ENCODE measurements at regions not wholly inside any gene's neighbourhood (a gene's known extent, or its start where the extent isn't known, plus 50 kb on each side); places are given as distances from the start of the nearest gene placed in this dataset.

DNA sequence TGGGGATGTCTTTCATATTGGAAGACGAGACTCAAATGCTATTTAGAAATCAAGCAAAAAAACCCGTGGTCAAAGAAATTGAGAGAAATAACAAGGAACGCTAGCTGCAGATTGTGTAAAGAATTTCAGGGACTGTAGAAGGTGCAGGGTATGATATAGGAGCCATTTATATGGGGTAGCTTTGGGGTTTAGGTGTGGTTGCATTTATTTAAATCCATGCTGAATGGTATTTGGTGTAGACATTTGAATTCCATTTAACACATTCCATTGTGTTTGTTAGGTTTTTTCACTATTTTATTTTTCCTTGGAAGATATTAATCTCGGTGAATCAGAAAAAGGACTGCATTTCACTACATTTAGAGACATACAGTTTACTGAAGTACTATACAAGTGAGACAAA lies 341.0 kb upstream of the GALNTL6 start:
- Mint-ChIP-seq H3K27ac (no peak overlapping the region), H3K4me1 (ENCODE audit: low read depth) (peaks cover 2% of the 10 kb centered on the region), H3K9me3 (ENCODE audit: low read depth) (no peaks in the 10 kb centered on the region), H3K36me3 (ENCODE audit: insufficient read depth) (no peaks in the 10 kb centered on the region), H3K27me3 (no peaks in the 10 kb centered on the region), H3K4me3 (ENCODE audit: low read depth) (no peak overlapping the region)
- TF ChIP-seq, protein P1, sequence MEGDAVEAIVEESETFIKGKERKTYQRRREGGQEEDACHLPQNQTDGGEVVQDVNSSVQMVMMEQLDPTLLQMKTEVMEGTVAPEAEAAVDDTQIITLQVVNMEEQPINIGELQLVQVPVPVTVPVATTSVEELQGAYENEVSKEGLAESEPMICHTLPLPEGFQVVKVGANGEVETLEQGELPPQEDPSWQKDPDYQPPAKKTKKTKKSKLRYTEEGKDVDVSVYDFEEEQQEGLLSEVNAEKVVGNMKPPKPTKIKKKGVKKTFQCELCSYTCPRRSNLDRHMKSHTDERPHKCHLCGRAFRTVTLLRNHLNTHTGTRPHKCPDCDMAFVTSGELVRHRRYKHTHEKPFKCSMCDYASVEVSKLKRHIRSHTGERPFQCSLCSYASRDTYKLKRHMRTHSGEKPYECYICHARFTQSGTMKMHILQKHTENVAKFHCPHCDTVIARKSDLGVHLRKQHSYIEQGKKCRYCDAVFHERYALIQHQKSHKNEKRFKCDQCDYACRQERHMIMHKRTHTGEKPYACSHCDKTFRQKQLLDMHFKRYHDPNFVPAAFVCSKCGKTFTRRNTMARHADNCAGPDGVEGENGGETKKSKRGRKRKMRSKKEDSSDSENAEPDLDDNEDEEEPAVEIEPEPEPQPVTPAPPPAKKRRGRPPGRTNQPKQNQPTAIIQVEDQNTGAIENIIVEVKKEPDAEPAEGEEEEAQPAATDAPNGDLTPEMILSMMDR (IDR thresholded peaks at IDR 0.05; ENCODE audit: unreplicated experiment), result no peak
- no peak for DNase-seq (ENCODE audit: low spot score, unreplicated experiment)

DNA sequence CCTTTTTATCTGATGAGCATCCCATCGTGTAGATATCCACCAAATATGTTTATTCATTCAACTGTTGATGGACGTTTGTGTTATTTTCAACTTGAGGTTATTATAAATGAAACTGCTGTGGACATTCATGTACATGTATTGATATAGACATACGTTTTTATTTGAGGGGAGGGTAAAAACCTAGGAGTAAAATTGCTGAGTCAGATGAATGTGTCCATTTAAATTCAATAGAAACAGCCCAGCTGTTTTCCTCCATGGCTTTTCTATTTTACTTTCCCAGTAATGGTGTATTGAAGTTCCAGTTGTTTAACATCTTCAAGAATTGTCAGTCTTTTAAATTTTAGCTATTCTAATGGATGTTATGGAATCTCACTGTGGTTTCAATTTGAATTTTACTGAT lies 348.7 kb upstream of the GALNTL6 start:
- H3K4me3 Mint-ChIP-seq (ENCODE audit: low read depth), result no peak overlapping the region
- H3K9me3 Mint-ChIP-seq (ENCODE audit: low read depth), result peaks cover 2% of the 10 kb centered on the region
- no peaks in the 10 kb centered on the region for H3K4me1 Mint-ChIP-seq (ENCODE audit: low read depth)
- no peaks in the 10 kb centered on the region for H3K36me3 Mint-ChIP-seq (ENCODE audit: insufficient read depth)
- no peak for DNase-seq (ENCODE audit: low spot score, unreplicated experiment)
- no peak overlapping the region for H3K27ac Mint-ChIP-seq
- TF ChIP-seq, protein P1 (IDR thresholded peaks at IDR 0.05; ENCODE audit: unreplicated experiment), result no peak
- H3K27me3 Mint-ChIP-seq, result no peaks in the 10 kb centered on the region

DNA sequence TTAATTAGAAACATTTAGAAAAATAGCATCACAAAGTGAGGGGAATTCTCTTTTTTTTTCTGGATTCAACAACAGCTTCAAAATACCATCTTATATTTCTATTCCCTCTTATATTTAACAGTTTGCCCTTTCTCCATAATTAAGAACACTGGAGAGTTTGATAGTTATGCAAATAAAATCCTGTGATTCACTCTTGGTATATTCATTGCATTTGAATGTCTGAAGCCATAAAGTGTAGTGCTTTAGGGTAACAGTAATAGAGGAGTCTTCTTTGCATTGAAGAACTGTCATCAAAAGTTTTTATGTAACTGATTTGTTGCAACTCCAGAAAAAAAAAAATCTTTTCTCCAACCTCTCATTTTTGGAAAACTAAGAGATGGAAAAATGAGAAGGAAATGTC lies 352.0 kb upstream of the GALNTL6 start:
- TF ChIP-seq, protein P1 (IDR thresholded peaks at IDR 0.05; ENCODE audit: unreplicated experiment), result no peak
- H3K27me3 Mint-ChIP-seq, result no peaks in the 10 kb centered on the region
- H3K36me3 Mint-ChIP-seq (ENCODE audit: insufficient read depth), result no peaks in the 10 kb centered on the region
- no peaks in the 10 kb centered on the region for H3K4me1 Mint-ChIP-seq (ENCODE audit: low read depth)
- H3K4me3 Mint-ChIP-seq (ENCODE audit: low read depth), result no peak overlapping the region
- no peak for DNase-seq (ENCODE audit: low spot score, unreplicated experiment)
- peaks cover 9% of the 10 kb centered on the region for H3K9me3 Mint-ChIP-seq (ENCODE audit: low read depth)
- H3K27ac Mint-ChIP-seq, result no peak overlapping the region

DNA sequence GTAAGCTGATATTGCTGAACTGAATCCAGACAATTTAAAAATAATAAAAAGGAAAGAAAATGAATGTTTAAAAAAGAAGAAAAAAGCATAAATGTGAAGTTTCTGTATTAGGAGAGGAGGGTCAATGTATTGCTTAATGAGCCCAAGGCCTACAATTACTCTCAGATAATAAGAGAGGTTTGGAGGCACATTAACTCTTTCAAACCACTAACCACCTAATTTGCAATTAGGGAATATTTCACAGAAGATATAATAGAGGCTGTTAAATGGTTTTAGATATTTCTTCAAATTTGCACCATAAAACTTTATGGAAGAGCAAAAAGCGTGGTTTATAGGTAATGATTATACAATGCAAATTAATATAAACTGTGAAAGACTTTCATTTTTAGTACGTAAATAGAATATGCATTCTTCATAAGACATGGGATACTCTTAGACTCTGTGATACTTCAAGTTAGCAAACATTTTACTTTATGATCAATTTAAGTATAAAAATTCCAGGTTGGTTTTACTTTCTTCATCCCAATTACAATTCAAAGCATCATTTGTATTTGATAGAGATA lies 364.2 kb upstream of the GALNTL6 start:
- Mint-ChIP-seq H3K36me3 (ENCODE audit: insufficient read depth) (no peaks in the 10 kb centered on the region), H3K4me3 (ENCODE audit: low read depth) (no peak overlapping the region), H3K9me3 (ENCODE audit: low read depth) (no peaks in the 10 kb centered on the region), H3K27me3 (no peaks in the 10 kb centered on the region), H3K27ac (no peak overlapping the region), H3K4me1 (ENCODE audit: low read depth) (peaks cover 1% of the 10 kb centered on the region)
- DNase-seq (ENCODE audit: low spot score, unreplicated experiment), result no peak
- TF ChIP-seq, protein P1 (IDR thresholded peaks at IDR 0.05; ENCODE audit: unreplicated experiment), result no peak

DNA sequence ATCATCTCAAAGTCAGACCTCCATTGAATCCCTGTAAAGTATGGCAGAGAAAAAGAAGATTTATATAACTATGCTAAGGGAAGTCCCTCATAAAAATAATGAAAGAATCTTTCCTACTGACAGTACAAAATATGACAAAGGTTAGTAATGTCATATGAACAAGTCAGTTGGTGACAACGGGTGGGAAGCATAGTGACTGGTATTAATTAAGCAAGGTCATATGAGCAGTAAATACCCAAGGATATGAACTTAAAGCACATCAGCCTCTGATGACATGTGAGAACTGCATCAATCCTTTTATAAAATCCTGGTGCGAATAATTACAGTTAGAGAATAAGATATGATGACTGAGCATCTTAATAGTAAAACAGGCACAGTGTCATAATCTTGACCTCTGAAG lies 364.8 kb upstream of the GALNTL6 start:
- TF ChIP-seq, protein P1 (IDR thresholded peaks at IDR 0.05; ENCODE audit: unreplicated experiment), result no peak
- no peaks in the 10 kb centered on the region for H3K36me3 Mint-ChIP-seq (ENCODE audit: insufficient read depth)
- no peak for DNase-seq (ENCODE audit: low spot score, unreplicated experiment)
- no peak overlapping the region for H3K27ac Mint-ChIP-seq
- no peaks in the 10 kb centered on the region for H3K27me3 Mint-ChIP-seq
- no peak overlapping the region for H3K4me3 Mint-ChIP-seq (ENCODE audit: low read depth)
- peaks cover 1% of the 10 kb centered on the region for H3K4me1 Mint-ChIP-seq (ENCODE audit: low read depth)
- no peaks in the 10 kb centered on the region for H3K9me3 Mint-ChIP-seq (ENCODE audit: low read depth)
